Heart right ventricle (tissue), 16 donors: ENCODE measurements at regions not wholly inside any gene's neighbourhood (a gene's known extent, or its start where the extent isn't known, plus 50 kb on each side); places are given as distances from the start of the nearest gene placed in this dataset.

Experiments
- ATAC-seq, 8 donors: fragments of 200-7000 bp; cut with Tn5 transposase; one replicate each; pipeline ENCODE4 v1.9.1; 2020; ENCODE audit warnings: mild to moderate bottlenecking in 8 of 8, moderate library complexity in 8 of 8, moderate number of reproducible peaks in 1 of 8
- DNase-seq, 2 donors: peaks; one replicate each; pipeline ENCODE4 v3.0.0-alpha.2; 2020
- H3K27ac ChIP-seq, 10 donors: fragments of 200-600 bp; sonication (generic) in 2 of 10; one replicate each; pipeline versions ENCODE4 v1.5.0 to v1.8.0; 2020 to 2022; ENCODE audit warnings: mild to moderate bottlenecking in 3 of 10
- H3K27me3 ChIP-seq, 7 donors: fragments of 200-600 bp; one replicate each; pipeline ENCODE4 v1.8.0; 2021 to 2022; ENCODE audit warnings: mild to moderate bottlenecking in 2 of 7
- H3K36me3 ChIP-seq, 9 donors: fragments of 200-600 bp; sonication (generic) in 1 of 9; one replicate each; pipeline versions ENCODE4 v1.5.0 to v1.8.0; 2020 to 2022; ENCODE audit warnings: mild to moderate bottlenecking in 2 of 9
- H3K4me1 ChIP-seq, 9 donors: fragments of 200-600 bp; sonication (generic) in 1 of 9; one replicate each; pipeline versions ENCODE4 v1.5.0 to v1.8.0; 2020 to 2022; ENCODE audit warnings: mild to moderate bottlenecking in 4 of 9
- H3K4me3 ChIP-seq, 10 donors: fragments of 200-600 bp; sonication (generic) in 2 of 10; one replicate each; pipeline versions ENCODE4 v1.5.0 to v1.8.0; 2020 to 2022; ENCODE audit warnings: mild to moderate bottlenecking in 7 of 10, moderate library complexity in 2 of 10
- H3K9me3 ChIP-seq, 11 donors: fragments of 200-600 bp in 10 of 11; sonication (generic) in 2 of 11; one replicate each; pipeline versions ENCODE4 v1.5.0 to v1.8.0; 2013 to 2022; ENCODE audit warnings: mild to moderate bottlenecking in 2 of 11, control low read depth in 1 of 11, moderate library complexity in 1 of 11
- WGBS, 2 donors: extraction: QIAGEN DNeasy Blood & Tissue Kit; methylation state at CpG; one replicate each; pipeline ENCODE4 v1.1.7; 2013; ENCODE audit warnings: inconsistent platforms in 1 of 2; 5-methylcytosine and 5-hydroxymethylcytosine counted together
- intact Hi-C, 10 donors: fragments of 100-400 bp; cut with DNase I; formaldehyde crosslinking; loops; one replicate each; pipeline versions ENCODE4 v1.11.1 to v1.14.2; 2022
- TF ChIP-seq, protein P1 (sequence below), 9 donors: fragments of 200-600 bp; sonication (generic) in 2 of 9; IDR thresholded peaks; one replicate each; pipeline versions ENCODE4 v1.5.0 to v1.8.0; 2021 to 2022; ENCODE audit warnings: antibody characterized with exemption in 9 of 9, mild to moderate bottlenecking in 5 of 9, moderate library complexity in 1 of 9
- donor health status: Arrhythmogenic right ventricular cardiomyopathy.
- donor health status: ischemic (EF 13 %, LVEDD 7.1; RV severe dilation, severe dysfunction).
- donor health status: healthy with polysubstance abuse.
- donor health status: DM: no; HTN: yes; CAD: no.
- donor health status: DM: no; HTN: no; CAD: no.
- donor health status: ischemic (EF 25% LVEDD 6.9; RV normal size, moderate dysfunction).
- donor health status: ischemic (EF 25% LVEDD 5.7; RV mildly dilated, moderate dysfunction).
- donor health status: healthy.
- donor health status: DM: yes; HTN: yes; CAD: no.
- donor health status: Ischemic cardiomyopathy.
- donor health status: ischemic (EF 35%, LVEDD 5.7; RV mildly dilated, moderate dysfunction).
- donor health status: nonischemic (EF 11% LVEDD 7.7; RV severe dilation, severe dysfunction).
- donor health status: DM: yes; HTN: yes; CAD: no.
- donor health status: PGD.
- donor health status: ischemic (EF 29% LVEDD 5.4; RV normal size, mild dysfunction).
- donor health status: nonischemic (EF 23%, LVEDD 6.1; RV moderate dilation, normal function).

DNA sequence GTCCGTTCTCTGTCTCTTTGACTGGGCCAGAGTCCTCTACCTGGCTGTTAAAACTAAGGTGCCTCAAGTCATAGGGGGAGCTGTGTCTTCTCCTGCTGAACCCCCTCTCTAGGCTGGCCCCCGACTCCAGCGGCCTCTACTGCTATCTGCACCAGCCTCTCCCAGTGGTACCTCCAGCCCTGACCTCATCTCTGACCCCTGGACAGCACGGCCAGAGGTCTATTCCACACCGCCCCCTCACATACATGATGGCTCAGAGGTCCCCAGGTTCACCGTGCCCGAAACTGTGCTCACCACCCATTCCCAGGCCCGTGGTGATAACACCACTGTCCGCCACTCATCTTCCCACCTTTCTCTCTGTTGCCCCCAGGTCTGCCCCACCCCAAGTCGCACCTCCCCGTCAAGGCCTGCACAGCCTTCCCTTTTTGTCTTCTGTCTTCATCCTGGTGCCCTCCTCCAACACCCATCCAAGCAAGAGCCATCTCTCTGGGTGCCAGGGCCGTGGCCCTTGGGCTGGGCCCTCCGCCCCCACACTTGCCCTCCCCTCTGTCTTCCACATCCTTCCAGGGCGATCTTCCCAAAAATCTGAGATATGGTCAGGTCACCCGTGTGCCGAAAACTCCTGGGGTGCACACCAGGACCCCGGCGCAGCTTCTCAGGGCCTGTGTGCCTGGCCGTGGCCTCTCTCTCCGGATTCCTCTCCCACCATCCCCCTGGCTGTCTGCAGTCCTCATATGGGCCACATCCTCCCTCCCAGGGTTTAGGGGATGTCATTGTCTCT is 134.4 kb upstream of the ID2 start:
- WGBS, 2 donors: 96 to 98% methylated on average over 20 of the region's 20 CpGs
- H3K9me3 ChIP-seq: no peaks in the 10 kb centered on the region
- DNase-seq (no peak), ATAC-seq (no peak)
- peak overlapping the region in 1 of 10 donors; percentile 91 for H3K27ac ChIP-seq
- TF ChIP-seq, protein P1, sequence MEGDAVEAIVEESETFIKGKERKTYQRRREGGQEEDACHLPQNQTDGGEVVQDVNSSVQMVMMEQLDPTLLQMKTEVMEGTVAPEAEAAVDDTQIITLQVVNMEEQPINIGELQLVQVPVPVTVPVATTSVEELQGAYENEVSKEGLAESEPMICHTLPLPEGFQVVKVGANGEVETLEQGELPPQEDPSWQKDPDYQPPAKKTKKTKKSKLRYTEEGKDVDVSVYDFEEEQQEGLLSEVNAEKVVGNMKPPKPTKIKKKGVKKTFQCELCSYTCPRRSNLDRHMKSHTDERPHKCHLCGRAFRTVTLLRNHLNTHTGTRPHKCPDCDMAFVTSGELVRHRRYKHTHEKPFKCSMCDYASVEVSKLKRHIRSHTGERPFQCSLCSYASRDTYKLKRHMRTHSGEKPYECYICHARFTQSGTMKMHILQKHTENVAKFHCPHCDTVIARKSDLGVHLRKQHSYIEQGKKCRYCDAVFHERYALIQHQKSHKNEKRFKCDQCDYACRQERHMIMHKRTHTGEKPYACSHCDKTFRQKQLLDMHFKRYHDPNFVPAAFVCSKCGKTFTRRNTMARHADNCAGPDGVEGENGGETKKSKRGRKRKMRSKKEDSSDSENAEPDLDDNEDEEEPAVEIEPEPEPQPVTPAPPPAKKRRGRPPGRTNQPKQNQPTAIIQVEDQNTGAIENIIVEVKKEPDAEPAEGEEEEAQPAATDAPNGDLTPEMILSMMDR (IDR thresholded peaks at IDR 0.05): no peak
- H3K4me3 ChIP-seq: no peak overlapping the region
- H3K4me1 ChIP-seq: peaks cover 0 to 47% (median 29%) of the 10 kb centered on the region in 9 donors
- no peaks in the 10 kb centered on the region for H3K36me3 ChIP-seq
- intact Hi-C loops: loop anchor here in 2 of 10 donors (10.0 kb wide), 1 partner anchor 137 kb away; the partner anchor contains the start of gene ID2 (in 2 of the 2)
- no peaks in the 10 kb centered on the region for H3K27me3 ChIP-seq

DNA sequence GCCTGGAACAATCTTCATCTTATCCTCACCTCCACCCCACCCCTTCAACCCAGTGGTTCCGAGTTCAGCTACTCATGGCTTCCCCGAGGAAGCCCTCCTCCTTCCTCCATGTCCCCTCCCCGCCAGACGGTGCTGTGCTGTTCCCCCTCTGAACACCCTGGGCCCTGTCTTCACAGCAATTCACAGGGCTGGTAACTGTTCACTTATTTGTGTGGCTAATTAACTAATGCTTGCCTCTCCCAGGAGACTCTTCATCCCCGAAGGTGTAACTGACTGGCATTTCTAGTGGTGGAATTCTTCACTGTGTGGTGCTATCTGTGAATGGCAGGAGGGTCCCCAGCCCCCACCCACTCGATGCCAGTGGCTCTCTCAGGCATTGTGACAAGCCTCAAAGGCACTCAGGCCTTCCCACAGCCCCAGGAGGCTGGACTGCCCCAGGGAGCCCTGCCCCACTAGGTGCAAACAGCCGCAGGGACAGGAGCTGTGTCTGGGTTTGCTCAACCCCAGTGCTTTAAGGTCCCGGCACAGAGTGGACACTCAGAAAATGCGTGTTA is 133.7 kb upstream of the ID2 start:
- TF ChIP-seq, protein P1 (IDR thresholded peaks at IDR 0.05): no peak
- intact Hi-C loops: loop anchor here in 2 of 10 donors (10.0 kb wide), 1 partner anchor 137 kb away; the partner anchor contains the start of gene ID2 (in 2 of the 2)

DNA sequence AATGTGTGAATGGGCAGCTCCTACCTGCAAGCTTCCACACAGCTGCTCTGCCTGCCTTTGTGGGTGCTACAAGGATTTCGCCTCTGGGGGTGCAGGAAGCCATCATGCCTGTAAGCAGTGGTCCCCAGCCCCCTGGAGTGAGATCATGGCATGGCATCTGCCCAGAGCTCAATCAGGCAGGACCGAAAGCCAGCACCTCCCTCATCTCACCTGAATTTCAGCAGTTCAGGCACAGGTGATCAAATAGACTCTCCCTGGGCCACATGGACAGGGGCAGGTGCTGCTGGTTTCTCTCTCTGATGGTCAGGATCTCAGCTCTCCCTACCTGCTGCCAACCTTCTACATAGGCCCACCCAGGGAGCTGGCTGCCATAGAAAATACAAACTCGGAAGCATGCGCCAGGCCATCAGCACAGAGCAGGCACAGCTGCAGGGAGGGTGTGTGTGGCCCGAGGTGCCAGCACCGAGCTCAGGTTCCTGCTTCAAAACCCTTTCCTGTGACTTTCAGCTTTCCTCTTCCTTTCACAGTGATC is 133.2 kb upstream of the ID2 start:
- no peak for DNase-seq

More for the DNA sequence above, 133.7 kb upstream of the ID2 start:
- Histone ChIP-seq H3K4me1 (peaks cover 0 to 40% (median 28%) of the 10 kb centered on the region in 9 donors), H3K27me3 (no peaks in the 10 kb centered on the region), H3K4me3 (no peak overlapping the region), H3K27ac (no peak overlapping the region), H3K9me3 (no peaks in the 10 kb centered on the region), H3K36me3 (no peaks in the 10 kb centered on the region)
- no peak for DNase-seq
- WGBS, 2 donors: 87 to 90% methylated on average over 9 of the region's 9 CpGs
- no peak for ATAC-seq

More for the DNA sequence above, 133.2 kb upstream of the ID2 start:
- Histone ChIP-seq H3K27ac (no peak overlapping the region), H3K27me3 (no peaks in the 10 kb centered on the region), H3K4me1 (peaks cover 0 to 35% (median 24%) of the 10 kb centered on the region in 9 donors), H3K4me3 (no peak overlapping the region), H3K9me3 (no peaks in the 10 kb centered on the region), H3K36me3 (no peaks in the 10 kb centered on the region)
- intact Hi-C loops: loop anchor here in 2 of 10 donors (10.0 kb wide), 1 partner anchor 136 kb away; the partner anchor contains the start of gene ID2 (in 2 of the 2)
- TF ChIP-seq, protein P1 (IDR thresholded peaks at IDR 0.05): no peak
- ATAC-seq: no peak
- WGBS, 2 donors: 95 to 96% methylated on average over 6 of the region's 6 CpGs
